ENCODE measurements at regions not wholly inside any gene's neighbourhood (a gene's known extent, or its start where the extent isn't known, plus 50 kb on each side); places are given as distances from the start of the nearest gene placed in this dataset.

- TF ChIP-seq SPI1 (IDR thresholded peaks at IDR 0.05; ENCODE audit: low read depth, low read length), result no peak
- no peak for TF ChIP-seq TAF1 (IDR thresholded peaks at IDR 0.05; ENCODE audit: low read depth, low read length)
- TF ChIP-seq POU2F2 (IDR thresholded peaks at IDR 0.05; ENCODE audit: low read depth, low read length), result no peak
- TF ChIP-seq POLR2AphosphoS5 (IDR thresholded peaks at IDR 0.05; ENCODE audit: low read depth, low read length), result no peak
- TF ChIP-seq POLR2A (IDR thresholded peaks at IDR 0.05; ENCODE audit: low read depth, low read length), result no peak
- TF ChIP-seq PAX5 (IDR thresholded peaks at IDR 0.05; ENCODE audit: insufficient read depth, low read length, severe bottlenecking), result no peak
- DNase-seq (ENCODE audit: insufficient read length, low spot score) (no peak), FAIRE-seq (no peak)
Observed at GRCh38 chr10:111150691-111151090, 73.9 kb downstream of the ADRA2A start.

DNA sequence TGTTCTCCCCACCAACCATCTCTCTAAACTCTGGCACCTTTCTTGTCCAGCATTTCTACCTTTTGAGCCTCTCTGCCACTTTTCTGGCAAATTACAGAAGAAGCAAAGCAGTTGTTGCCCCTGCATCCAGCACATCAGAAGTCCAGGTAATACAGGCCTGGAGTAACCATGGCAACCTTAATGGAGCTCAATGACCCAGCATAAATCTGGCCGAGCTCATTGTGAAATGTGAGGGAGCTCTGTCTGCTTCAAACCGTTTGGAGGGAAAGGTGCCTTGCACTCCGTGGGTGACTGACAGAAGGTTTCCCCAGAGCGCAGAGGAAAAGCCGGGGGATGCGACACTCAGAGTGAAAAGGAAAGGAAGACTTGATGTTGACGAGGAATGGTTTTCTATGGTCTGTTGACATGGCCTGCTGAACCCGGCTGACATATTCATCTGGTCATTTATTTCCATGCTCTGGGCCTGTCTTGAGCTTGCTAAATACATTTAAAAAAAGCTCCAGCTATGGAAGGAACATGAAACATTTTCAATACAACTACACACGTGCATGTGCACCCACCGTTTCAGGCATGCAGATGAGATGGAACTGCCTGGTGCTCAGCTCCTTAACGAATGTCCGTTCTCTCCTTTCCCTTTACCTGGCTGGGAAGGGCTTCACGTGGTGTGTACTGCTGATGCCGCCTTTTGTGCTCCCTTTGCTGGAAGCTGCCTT, 74.9 kb downstream of the ADRA2A start:
- DNase-seq (ENCODE audit: insufficient read length, low spot score) (no peak), FAIRE-seq (no peak)
- TF ChIP-seq TAF1 (IDR thresholded peaks at IDR 0.05; ENCODE audit: low read depth, low read length) (no peak), PAX5 (IDR thresholded peaks at IDR 0.05; ENCODE audit: insufficient read depth, low read length, severe bottlenecking) (no peak), POLR2AphosphoS5 (IDR thresholded peaks at IDR 0.05; ENCODE audit: low read depth, low read length) (no peak), POU2F2 (IDR thresholded peaks at IDR 0.05; ENCODE audit: low read depth, low read length) (no peak), SPI1 (IDR thresholded peaks at IDR 0.05; ENCODE audit: low read depth, low read length) (no peak), POLR2A (IDR thresholded peaks at IDR 0.05; ENCODE audit: low read depth, low read length) (no peak)

DNA sequence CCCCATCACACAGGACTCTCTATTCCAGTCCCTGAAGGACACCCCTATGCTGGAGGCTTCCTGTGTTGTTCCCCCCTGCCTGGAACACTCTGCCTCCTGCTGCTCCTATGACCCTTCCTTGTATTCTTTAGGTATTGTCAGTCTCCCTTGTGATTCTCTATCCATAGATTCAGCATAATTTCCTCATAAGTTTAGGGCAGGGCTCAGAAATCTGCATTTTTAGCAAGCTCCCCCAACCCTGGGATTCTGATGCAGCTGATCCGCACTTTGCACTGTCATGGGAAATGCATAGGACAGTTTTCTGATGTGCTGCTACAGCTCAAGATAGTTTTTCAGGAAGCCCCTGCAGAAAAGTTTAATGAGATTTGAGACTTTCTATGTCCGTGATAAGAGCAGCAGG, 79.9 kb downstream of the ADRA2A start:
- FAIRE-seq, result no peak

DNA sequence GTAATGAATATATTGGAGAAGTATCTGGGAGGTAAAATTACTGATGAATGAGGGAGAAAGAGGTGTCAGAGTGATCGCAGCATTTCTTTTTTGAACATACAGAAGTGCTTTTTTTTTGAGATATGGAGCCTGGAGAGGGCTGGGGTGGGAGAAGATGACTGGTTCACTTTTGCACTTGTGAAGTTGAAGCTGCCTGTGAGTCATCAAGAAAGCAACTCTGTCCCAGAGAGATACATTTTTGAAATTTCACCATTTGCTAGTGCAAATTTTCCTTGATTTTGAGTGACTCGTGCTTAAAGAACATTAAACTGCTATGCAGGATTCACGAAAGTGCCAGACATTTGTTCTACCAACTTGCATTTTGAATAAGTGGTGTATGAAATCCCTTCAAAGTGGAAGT, 81.8 kb downstream of the ADRA2A start:
- no peak for TF ChIP-seq POLR2AphosphoS5 (IDR thresholded peaks at IDR 0.05; ENCODE audit: low read depth, low read length)
- FAIRE-seq, result no peak
- no peak for DNase-seq (ENCODE audit: insufficient read length, low spot score)

More for the DNA sequence above, 79.9 kb downstream of the ADRA2A start:
- no peak for DNase-seq (ENCODE audit: insufficient read length, low spot score)
- TF ChIP-seq POU2F2 (IDR thresholded peaks at IDR 0.05; ENCODE audit: low read depth, low read length) (no peak), SPI1 (IDR thresholded peaks at IDR 0.05; ENCODE audit: low read depth, low read length) (no peak), POLR2AphosphoS5 (IDR thresholded peaks at IDR 0.05; ENCODE audit: low read depth, low read length) (no peak), POLR2A (IDR thresholded peaks at IDR 0.05; ENCODE audit: low read depth, low read length) (no peak), PAX5 (IDR thresholded peaks at IDR 0.05; ENCODE audit: insufficient read depth, low read length, severe bottlenecking) (no peak), TAF1 (IDR thresholded peaks at IDR 0.05; ENCODE audit: low read depth, low read length) (no peak)

GRCh38 chr10:111161109-111161874, 84.5 kb downstream of the ADRA2A start:
- no peak for FAIRE-seq
- no peak for DNase-seq (ENCODE audit: insufficient read length, low spot score)
- TF ChIP-seq POLR2A (IDR thresholded peaks at IDR 0.05; ENCODE audit: low read depth, low read length) (no peak), PAX5 (IDR thresholded peaks at IDR 0.05; ENCODE audit: insufficient read depth, low read length, severe bottlenecking) (no peak), POLR2AphosphoS5 (IDR thresholded peaks at IDR 0.05; ENCODE audit: low read depth, low read length) (no peak)

DNA sequence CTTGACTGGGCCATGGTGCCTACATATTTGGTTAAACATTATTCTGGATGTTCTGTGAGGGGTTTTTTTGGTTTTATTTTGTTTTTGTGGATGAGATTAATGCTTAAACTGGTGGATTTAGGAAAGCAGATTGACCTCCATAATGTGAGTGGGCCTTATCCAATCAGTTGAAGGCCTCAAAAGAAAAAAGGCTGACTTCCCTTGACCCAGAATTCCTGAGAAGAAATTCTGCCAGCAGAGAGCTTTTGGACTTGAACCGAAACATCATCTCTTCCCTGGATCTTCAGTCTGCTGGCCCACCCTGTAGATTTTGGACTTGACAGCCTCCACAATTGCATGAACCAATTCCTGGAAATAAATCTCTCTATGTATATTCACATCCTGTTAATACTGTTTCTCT, 94.4 kb downstream of the ADRA2A start:
- FAIRE-seq, result no peak
- DNase-seq (ENCODE audit: insufficient read length, low spot score), result no peak
- TF ChIP-seq SPI1 (IDR thresholded peaks at IDR 0.05; ENCODE audit: low read depth, low read length) (no peak), POLR2AphosphoS5 (IDR thresholded peaks at IDR 0.05; ENCODE audit: low read depth, low read length) (no peak), POLR2A (IDR thresholded peaks at IDR 0.05; ENCODE audit: low read depth, low read length) (no peak), TAF1 (IDR thresholded peaks at IDR 0.05; ENCODE audit: low read depth, low read length) (no peak), POU2F2 (IDR thresholded peaks at IDR 0.05; ENCODE audit: low read depth, low read length) (no peak), PAX5 (IDR thresholded peaks at IDR 0.05; ENCODE audit: insufficient read depth, low read length, severe bottlenecking) (no peak)

DNA sequence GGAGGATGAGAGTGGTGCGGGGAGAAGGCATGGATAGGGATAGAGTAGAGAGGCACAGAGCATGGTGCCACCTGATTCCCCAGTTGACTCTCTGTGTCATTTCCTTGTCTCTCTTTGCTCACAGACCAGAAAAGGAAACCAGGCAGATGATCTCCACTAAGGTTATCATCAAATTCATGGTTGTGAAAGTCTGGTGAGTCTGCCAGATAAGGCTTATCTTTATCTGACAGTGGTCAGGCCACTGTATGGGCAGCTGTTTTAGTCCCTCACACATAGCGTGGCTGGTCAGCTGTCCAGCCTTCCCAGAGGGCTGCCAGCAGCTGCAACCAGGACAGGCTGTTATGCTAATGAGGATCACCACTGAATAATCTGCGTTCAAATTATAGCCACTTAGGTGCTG, 99.0 kb downstream of the ADRA2A start:
- no peak for DNase-seq (ENCODE audit: insufficient read length, low spot score)
- no peak for FAIRE-seq
- TF ChIP-seq POLR2AphosphoS5 (IDR thresholded peaks at IDR 0.05; ENCODE audit: low read depth, low read length) (no peak), SPI1 (IDR thresholded peaks at IDR 0.05; ENCODE audit: low read depth, low read length) (no peak), TAF1 (IDR thresholded peaks at IDR 0.05; ENCODE audit: low read depth, low read length) (no peak), POU2F2 (IDR thresholded peaks at IDR 0.05; ENCODE audit: low read depth, low read length) (no peak), PAX5 (IDR thresholded peaks at IDR 0.05; ENCODE audit: insufficient read depth, low read length, severe bottlenecking) (no peak), POLR2A (IDR thresholded peaks at IDR 0.05; ENCODE audit: low read depth, low read length) (no peak)

- FAIRE-seq, result no peak
- DNase-seq (ENCODE audit: insufficient read length, low spot score), result no peak
- TF ChIP-seq TAF1 (IDR thresholded peaks at IDR 0.05; ENCODE audit: low read depth, low read length) (no peak), POU2F2 (IDR thresholded peaks at IDR 0.05; ENCODE audit: low read depth, low read length) (no peak), POLR2A (IDR thresholded peaks at IDR 0.05; ENCODE audit: low read depth, low read length) (no peak), POLR2AphosphoS5 (IDR thresholded peaks at IDR 0.05; ENCODE audit: low read depth, low read length) (no peak), PAX5 (IDR thresholded peaks at IDR 0.05; ENCODE audit: insufficient read depth, low read length, severe bottlenecking) (no peak), SPI1 (IDR thresholded peaks at IDR 0.05; ENCODE audit: low read depth, low read length) (no peak)
Observed at GRCh38 chr10:111177379-111177778, 100.5 kb downstream of the ADRA2A start.

DNA sequence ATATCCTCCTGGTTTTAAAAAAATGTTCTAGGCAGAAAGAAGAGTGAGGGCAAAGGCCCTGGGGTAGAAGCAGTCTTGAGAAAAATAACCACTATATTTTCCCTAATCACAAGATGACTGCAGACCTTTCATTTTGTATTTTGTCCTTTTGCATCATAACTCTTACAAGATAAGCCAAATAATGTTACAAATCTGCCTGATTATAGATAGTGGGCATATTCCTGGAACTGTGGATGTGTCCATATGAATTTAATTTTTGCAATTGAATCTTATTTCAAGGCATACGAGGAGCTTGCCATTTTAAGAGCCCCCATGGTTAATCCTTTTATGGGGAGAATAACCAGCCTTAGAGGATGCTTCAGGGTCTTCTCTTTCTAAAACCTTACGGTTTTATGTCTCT, 102.7 kb downstream of the ADRA2A start:
- no peak for DNase-seq (ENCODE audit: insufficient read length, low spot score)
- no peak for FAIRE-seq
- no peak for TF ChIP-seq POLR2A (IDR thresholded peaks at IDR 0.05; ENCODE audit: low read depth, low read length)
- no peak for TF ChIP-seq PAX5 (IDR thresholded peaks at IDR 0.05; ENCODE audit: insufficient read depth, low read length, severe bottlenecking)
- no peak for TF ChIP-seq POLR2AphosphoS5 (IDR thresholded peaks at IDR 0.05; ENCODE audit: low read depth, low read length)
- TF ChIP-seq POU2F2 (IDR thresholded peaks at IDR 0.05; ENCODE audit: low read depth, low read length), result no peak
- no peak for TF ChIP-seq SPI1 (IDR thresholded peaks at IDR 0.05; ENCODE audit: low read depth, low read length)
- TF ChIP-seq TAF1 (IDR thresholded peaks at IDR 0.05; ENCODE audit: low read depth, low read length), result no peak

Measured in GM12891 (cell line).